Mucosa of descending colon (tissue), 3 donors: ENCODE measurements at regions not wholly inside any gene's neighbourhood (a gene's known extent, or its start where the extent isn't known, plus 50 kb on each side); places are given as distances from the start of the nearest gene placed in this dataset.

ENCODE experiments used
- ATAC-seq: fragments of 200-7000 bp; cut with Tn5 transposase; one replicate; pipeline ENCODE4 v1.9.1; 2020; ENCODE audit warnings: mild to moderate bottlenecking, moderate library complexity
- DNase-seq, 3 donors: peaks; one replicate each; pipeline ENCODE4 v3.0.0-alpha.2; 2020
- H3K36me3 ChIP-seq: fragments of 200-600 bp; one replicate; pipeline ENCODE4 v1.8.0; 2021; ENCODE audit warnings: low read depth, mild to moderate bottlenecking
- H3K4me1 ChIP-seq: fragments of 200-600 bp; one replicate; pipeline ENCODE4 v1.8.0; 2021; ENCODE audit warnings: low read depth, mild to moderate bottlenecking
- H3K4me3 ChIP-seq: fragments of 200-600 bp; one replicate; pipeline ENCODE4 v1.8.0; 2021; ENCODE audit warnings: mild to moderate bottlenecking
- H3K9me3 ChIP-seq: fragments of 200-600 bp; one replicate; pipeline ENCODE4 v1.8.0; 2021; ENCODE audit warnings: mild to moderate bottlenecking
- CTCF ChIP-seq: fragments of 200-600 bp; IDR thresholded peaks from one replicate; pipeline ENCODE4 v1.8.0; 2022; ENCODE audit warnings: antibody characterized with exemption, mild to moderate bottlenecking
- intact Hi-C, 2 donors: fragments of 100-400 bp; cut with DNase I in 1 of 2; cut with micrococcal nuclease in 1 of 2; formaldehyde crosslinking; loops; one replicate each; pipeline versions ENCODE4 v1.11.0 to v1.11.1; 2022; cut with DNase I, micrococcal nuclease
- donor health status: DM: no; HTN: no; CAD: no; lungs with moderate emphysema.
- donor health status: DM: no; HTN: no; CAD: no.
- donor health status: DM: no; HTN: yes; CAD: no.

- no peak for TF ChIP-seq CTCF
- intact Hi-C loops: no loop called here
- Histone ChIP-seq H3K4me1 (no peaks in the 10 kb centered on the region), H3K4me3 (no peak overlapping the region), H3K36me3 (no peaks in the 10 kb centered on the region), H3K9me3 (peaks cover 12% of the 10 kb centered on the region)
- ATAC-seq (no peak), DNase-seq (no peak)
These were observed 397.9 kb upstream of the ADGRB3 start for GRCh38 chr6:68237205-68237604.

- H3K4me1 ChIP-seq: no peaks in the 10 kb centered on the region
- no peak for DNase-seq
These were observed 399.7 kb upstream of the ADGRB3 start for GRCh38 chr6:68235326-68235784.

GRCh38 chr6:68233623-68234022 lies 401.5 kb upstream of the ADGRB3 start:
- Histone ChIP-seq H3K4me3 (no peak overlapping the region), H3K4me1 (no peaks in the 10 kb centered on the region), H3K9me3 (peaks cover 13% of the 10 kb centered on the region), H3K36me3 (no peaks in the 10 kb centered on the region)
- intact Hi-C loops: no loop called here
- no peak for TF ChIP-seq CTCF
- ATAC-seq (no peak), DNase-seq (no peak)

More at GRCh38 chr6:68235326-68235784, 399.7 kb upstream of the ADGRB3 start:
- no peak for ATAC-seq
- intact Hi-C loops: no loop called here
- TF ChIP-seq CTCF: no peak
- Histone ChIP-seq H3K9me3 (peaks cover 12% of the 10 kb centered on the region), H3K4me3 (no peak overlapping the region), H3K36me3 (no peaks in the 10 kb centered on the region)

- DNase-seq: no peak
- intact Hi-C loops: no loop called here
- Histone ChIP-seq H3K4me1 (no peaks in the 10 kb centered on the region), H3K4me3 (no peak overlapping the region), H3K36me3 (no peaks in the 10 kb centered on the region), H3K9me3 (peaks cover 20% of the 10 kb centered on the region)
- no peak for ATAC-seq
- TF ChIP-seq CTCF: no peak
These were observed 405.5 kb upstream of the ADGRB3 start for GRCh38 chr6:68229566-68229965.

- Histone ChIP-seq H3K36me3 (no peaks in the 10 kb centered on the region), H3K4me3 (no peak overlapping the region), H3K9me3 (peaks cover 10% of the 10 kb centered on the region), H3K4me1 (no peaks in the 10 kb centered on the region)
- no peak for ATAC-seq
- DNase-seq: no peak
- TF ChIP-seq CTCF: no peak
- intact Hi-C loops: no loop called here
These were observed 408.6 kb upstream of the ADGRB3 start for GRCh38 chr6:68226460-68226859.

GRCh38 chr6:68225729-68226128 lies 409.4 kb upstream of the ADGRB3 start:
- intact Hi-C loops: no loop called here
- H3K4me3 ChIP-seq: no peak overlapping the region
- DNase-seq (no peak), ATAC-seq (no peak)
- H3K36me3 ChIP-seq: no peaks in the 10 kb centered on the region
- no peaks in the 10 kb centered on the region for H3K4me1 ChIP-seq
- TF ChIP-seq CTCF: no peak
- peaks cover 16% of the 10 kb centered on the region for H3K9me3 ChIP-seq
